PFSK-1 (cell line): ENCODE measurements at regions not wholly inside any gene's neighbourhood (a gene's known extent, or its start where the extent isn't known, plus 50 kb on each side); places are given as distances from the start of the nearest gene placed in this dataset.

Source experiments
- FOXP2 ChIP-seq: optimal IDR thresholded peaks from 2 replicates; pipeline ENCODE3; 2011; ENCODE audit warnings: borderline replicate concordance, control low read depth, inconsistent platforms; ENCODE audit not compliant: insufficient read depth; ENCODE audit errors: extremely low read length, extremely low read depth
- POLR2AphosphoS5 ChIP-seq: IDR thresholded peaks from 2 replicates; pipeline ENCODE4 v1.6.1; 2012; ENCODE audit warnings: low read depth, mild to moderate bottlenecking, control low read depth, low read length, moderate library complexity
- REST ChIP-seq, 2 experiments: IDR thresholded peaks; 2 replicates each; pipeline versions ENCODE4 v1.6.1 to v1.8.0; 2011 to 2012; ENCODE audit warnings: low read depth in 2 of 2, low read length in 2 of 2, control low read depth in 1 of 2, inconsistent platforms in 1 of 2, mild to moderate bottlenecking in 1 of 2, moderate library complexity in 1 of 2; ENCODE audit not compliant: insufficient read depth in 1 of 2
- SIN3A ChIP-seq: IDR thresholded peaks from 2 replicates; pipeline ENCODE4 v1.6.1; 2012; ENCODE audit warnings: mild to moderate bottlenecking, low read length, moderate library complexity, borderline replicate concordance; ENCODE audit not compliant: insufficient read depth
- TAF1 ChIP-seq: IDR thresholded peaks from 2 replicates; pipeline ENCODE4 v1.6.1; 2012; ENCODE audit warnings: low read length, control low read depth, borderline replicate concordance; ENCODE audit not compliant: insufficient read depth

- TF ChIP-seq FOXP2 (no peak), REST (IDR thresholded peaks at IDR 0.05; ENCODE audit: insufficient read depth in 1 of 2, low read depth in 2 of 2, low read length in 2 of 2) (no peak), SIN3A (no peak)
These were observed 298.8 kb downstream of the SRBD1 start for GRCh38 chr2:45312275-45312674.

- TF ChIP-seq FOXP2 (no peak), REST (IDR thresholded peaks at IDR 0.05; ENCODE audit: insufficient read depth in 1 of 2, low read depth in 2 of 2, low read length in 2 of 2) (no peak), SIN3A (no peak), TAF1 (no peak), POLR2AphosphoS5 (no peak)
These were observed 299.5 kb downstream of the SRBD1 start for GRCh38 chr2:45311559-45311958.

GRCh38 chr2:45307147-45307546 lies 297.9 kb upstream of the SIX2 start:
- no peak for TF ChIP-seq POLR2AphosphoS5
- TF ChIP-seq TAF1: no peak
- no peak for TF ChIP-seq FOXP2
- no peak for TF ChIP-seq REST (IDR thresholded peaks at IDR 0.05; ENCODE audit: insufficient read depth in 1 of 2, low read depth in 2 of 2, low read length in 2 of 2)
- TF ChIP-seq SIN3A: no peak

DNA sequence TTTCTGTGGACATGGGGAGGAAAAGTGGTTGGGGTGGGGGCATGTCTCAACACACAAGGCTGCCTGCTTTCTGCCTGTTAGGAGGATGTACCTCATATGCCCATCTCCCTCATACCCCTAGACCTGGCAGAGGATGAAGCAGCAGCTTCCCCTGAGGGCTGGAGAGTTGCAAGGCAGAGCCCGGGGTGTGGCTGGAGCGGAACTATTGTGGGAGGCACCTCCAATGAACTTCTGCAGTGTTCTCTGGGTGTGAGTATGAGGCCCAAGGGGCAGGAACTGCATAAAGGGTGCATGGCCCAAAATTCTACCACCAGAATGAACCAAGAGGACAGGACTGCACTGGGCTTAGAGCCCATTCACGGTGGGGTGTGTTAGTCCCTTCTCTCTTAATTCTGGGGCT lies 296.3 kb upstream of the SIX2 start:
- TF ChIP-seq POLR2AphosphoS5: no peak
- TF ChIP-seq TAF1: no peak
- TF ChIP-seq FOXP2: no peak
- no peak for TF ChIP-seq REST (IDR thresholded peaks at IDR 0.05; ENCODE audit: insufficient read depth in 1 of 2, low read depth in 2 of 2, low read length in 2 of 2)
- no peak for TF ChIP-seq SIN3A

GRCh38 chr2:45303417-45304202 lies 294.4 kb upstream of the SIX2 start:
- TF ChIP-seq TAF1 (no peak), POLR2AphosphoS5 (no peak), REST (IDR thresholded peaks at IDR 0.05; ENCODE audit: insufficient read depth in 1 of 2, low read depth in 2 of 2, low read length in 2 of 2) (no peak), SIN3A (no peak), FOXP2 (no peak)
